H1 (cell line): ENCODE measurements at regions not wholly inside any gene's neighbourhood (a gene's known extent, or its start where the extent isn't known, plus 50 kb on each side); places are given as distances from the start of the nearest gene placed in this dataset.

ENCODE experiments used
- RXRA ChIP-seq: IDR thresholded peaks from 2 replicates; pipeline ENCODE4 v1.6.1; 2011; ENCODE audit warnings: low read depth, mild to moderate bottlenecking, low read length, moderate library complexity; ENCODE audit not compliant: insufficient read depth
- SAP30 ChIP-seq: fragments of 300-600 bp; sonication (generic); IDR thresholded peaks from 2 replicates; pipeline ENCODE4 v1.7.1; 2012; ENCODE audit warnings: low read length, moderate library complexity, mild to moderate bottlenecking, inconsistent platforms; ENCODE audit not compliant: insufficient read depth, insufficient replicate concordance
- ZNF274 ChIP-seq: IDR thresholded peaks from 2 replicates; pipeline ENCODE4 v1.7.0; 2012; ENCODE audit warnings: low read length, borderline replicate concordance; ENCODE audit errors: extremely low read depth

DNA sequence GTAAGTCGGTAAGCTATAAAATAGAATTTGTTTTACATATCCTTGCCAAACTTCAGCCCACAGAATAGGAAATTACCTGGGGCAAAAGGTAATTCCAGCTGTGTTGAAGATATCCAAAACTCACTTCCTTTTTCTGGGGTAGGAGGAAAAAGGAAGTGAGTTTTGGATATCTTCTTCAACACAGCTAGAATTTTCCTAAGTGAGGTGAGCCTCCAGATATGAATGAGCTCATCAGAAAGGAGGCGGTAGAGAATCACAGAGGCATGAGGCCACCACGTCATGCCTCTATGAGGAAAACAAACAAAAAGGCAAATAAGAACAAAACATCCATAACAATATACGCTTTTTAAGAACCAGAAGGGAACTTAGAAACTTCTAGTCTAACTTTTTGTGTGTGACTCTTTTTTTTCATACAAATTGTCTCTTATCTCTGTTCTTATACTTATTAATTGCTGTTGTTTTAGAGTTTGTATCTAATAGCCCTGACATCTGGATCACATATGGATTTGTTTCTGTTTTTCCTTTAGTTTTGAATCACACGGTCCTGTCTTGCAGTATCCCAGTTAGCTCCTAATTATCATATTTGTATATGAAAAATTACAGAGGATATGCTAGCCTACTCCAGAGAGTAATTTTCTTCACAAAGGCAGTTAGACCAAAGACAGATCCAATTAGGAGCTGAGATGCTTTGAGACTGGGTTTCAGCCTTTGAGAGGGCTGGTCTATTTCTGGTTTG lies 104.5 kb downstream of the RBM43 start (continued):
- no peak for TF ChIP-seq ZNF274
- TF ChIP-seq SAP30: no peak
- no peak for TF ChIP-seq RXRA
